ENCODE measurements at regions not wholly inside any gene's neighbourhood (a gene's known extent, or its start where the extent isn't known, plus 50 kb on each side); places are given as distances from the start of the nearest gene placed in this dataset.
"Not testable (repeated sequence)": the region's sequence is repeated elsewhere in the genome, so short reads cannot be mapped to it uniquely, and the experiment has no call there.

DNA sequence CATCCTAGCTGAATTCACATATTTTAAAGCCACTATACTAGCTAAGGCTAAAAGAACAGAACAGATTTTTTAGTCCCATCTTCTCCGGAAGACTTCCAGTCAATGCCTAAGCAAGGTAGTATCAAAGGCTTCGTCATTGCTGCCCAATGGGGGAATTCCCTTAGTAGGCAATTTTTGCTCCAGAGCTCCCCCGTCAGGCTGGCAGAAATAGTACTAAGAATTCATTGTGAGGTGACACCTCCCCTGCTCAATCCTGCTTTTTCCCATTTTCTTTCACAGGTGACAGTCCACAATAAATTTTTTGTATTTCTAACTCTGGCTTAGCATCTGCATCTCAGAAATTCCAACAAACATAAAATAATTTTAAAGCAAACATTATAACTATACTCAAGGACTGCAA is 52.8 kb upstream of the SRSF6 start:
- DNase-seq, result no peak

GRCh38 chr20:43400882-43401281 is 56.8 kb upstream of the SRSF6 start:
- DNase-seq, result not testable (repeated sequence)

GRCh38 chr20:43398676-43399324 is 58.9 kb upstream of the SRSF6 start:
- no peak for DNase-seq

GRCh38 chr20:43397147-43397546 is 60.5 kb upstream of the SRSF6 start:
- no peak for DNase-seq

DNA sequence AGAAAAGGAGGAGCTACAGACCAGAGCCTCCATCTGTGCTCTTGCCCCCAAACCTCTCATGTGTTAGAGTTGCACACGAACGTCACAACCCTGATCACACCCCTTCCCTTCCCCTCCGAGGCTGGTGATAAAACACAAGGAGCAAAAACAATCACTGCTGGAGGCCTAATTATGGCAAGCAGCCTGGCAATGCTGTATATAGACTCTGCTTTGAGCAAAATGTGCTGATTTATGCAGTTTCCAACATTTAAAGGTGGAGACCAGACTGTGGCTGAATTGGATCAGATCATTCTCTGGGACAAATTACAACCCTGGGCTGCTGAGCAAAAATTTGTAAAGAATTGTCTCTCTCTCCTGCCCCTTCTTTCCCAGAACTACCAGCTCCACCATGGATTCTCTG is 64.6 kb upstream of the SRSF6 start:
- DNase-seq, result no peak

DNA sequence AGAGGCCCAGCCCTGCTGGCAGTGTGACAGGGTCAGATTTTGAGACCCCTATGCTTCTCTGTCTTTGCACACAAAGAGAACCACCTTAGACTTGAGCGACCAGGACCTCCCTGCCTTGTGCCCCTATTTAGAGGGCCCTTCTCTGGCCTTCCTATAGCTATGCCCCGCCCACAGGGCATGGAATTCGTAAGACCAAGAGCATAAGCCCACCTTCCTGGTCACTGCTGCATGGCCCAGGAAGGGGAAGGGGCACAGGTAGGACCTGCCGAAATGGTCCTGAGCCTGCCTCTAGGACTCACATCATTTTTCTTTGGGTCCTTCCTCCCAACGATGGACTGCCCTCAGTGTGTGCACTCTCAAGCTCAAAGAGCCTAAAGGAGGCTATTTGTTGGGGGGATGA is 65.1 kb upstream of the SRSF6 start:
- no peak for DNase-seq

DNA sequence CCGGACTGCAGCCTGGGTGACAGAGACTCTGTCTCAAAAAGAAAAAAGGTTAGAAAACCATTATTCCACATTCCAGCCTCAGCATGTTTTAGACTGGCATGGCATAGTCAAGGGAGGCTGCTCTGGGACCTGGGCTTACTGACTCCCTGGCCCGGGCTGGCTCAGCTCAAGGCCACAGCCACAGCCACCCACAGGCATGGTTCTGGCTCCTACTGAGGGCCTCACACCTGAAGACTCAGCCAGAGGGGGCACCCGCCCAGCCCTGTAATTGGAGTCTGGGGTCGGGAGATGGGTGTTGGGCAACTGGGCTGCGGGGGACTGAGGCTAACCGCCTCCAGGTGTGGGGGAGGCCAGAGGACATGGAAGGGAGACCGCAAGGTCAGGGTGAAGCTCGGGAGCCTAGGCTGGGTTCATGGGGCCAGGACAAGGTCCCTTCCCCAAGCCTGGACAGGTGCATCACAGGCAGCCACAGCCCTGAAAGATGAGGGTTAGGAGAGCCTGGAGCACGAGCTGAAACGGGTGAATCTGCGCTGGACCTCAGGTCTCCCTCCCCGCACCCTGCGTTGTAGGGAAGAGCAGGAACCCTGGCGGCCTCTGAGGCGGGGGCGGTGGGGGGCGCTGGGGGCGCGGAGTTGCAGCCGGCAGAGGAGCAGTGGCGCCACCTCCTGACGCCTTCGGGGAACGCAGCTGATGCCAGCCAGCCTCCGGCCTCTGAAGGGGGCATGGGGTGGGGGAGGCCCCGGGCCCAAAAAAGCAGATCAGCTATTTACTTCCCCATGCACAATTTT is 67.7 kb upstream of the SRSF6 start:
- no peak for DNase-seq

- DNase-seq, result no peak
Measured at GRCh38 chr20:43389211-43389610, 68.5 kb upstream of the SRSF6 start.

DNA sequence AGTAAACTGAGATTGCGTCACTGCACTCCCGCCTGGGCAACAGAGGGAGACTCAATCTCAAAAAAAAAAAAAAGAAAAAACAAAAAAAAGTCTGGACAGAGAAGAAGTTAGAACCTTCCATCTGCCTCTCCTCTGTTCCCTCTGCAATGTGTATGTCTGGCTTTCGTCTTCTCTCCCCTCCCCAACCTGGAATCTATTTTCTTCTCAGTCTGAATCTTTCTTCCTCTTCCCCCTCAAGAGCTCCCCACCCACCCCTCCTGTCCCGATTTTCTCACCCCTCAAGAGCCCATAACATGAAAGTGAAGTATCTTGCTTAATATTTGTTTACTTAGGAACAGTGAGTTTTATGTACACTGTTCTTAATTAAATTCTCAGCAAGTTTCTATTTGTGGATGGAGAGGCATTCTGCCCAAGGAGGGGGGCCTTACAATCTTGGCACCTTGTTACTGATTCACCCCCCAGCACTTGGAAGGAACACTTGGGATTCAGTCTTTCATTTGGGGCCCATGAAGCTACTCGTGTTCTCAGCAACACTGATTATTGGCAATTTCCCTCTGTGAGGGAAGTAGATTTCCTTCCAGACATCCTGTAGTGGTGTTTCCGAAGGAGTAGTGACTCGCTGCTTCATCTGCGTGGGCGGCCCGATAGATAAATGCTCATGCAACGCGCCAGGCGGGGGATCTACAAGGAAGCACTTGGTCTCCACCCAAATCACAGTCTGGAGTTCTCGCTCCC is 69.3 kb upstream of the SRSF6 start:
- no peak for DNase-seq

- no peak for DNase-seq
Measured at GRCh38 chr20:43387737-43388136, 70.0 kb upstream of the SRSF6 start.

GRCh38 chr20:43386878-43387277 is 70.8 kb upstream of the SRSF6 start:
- DNase-seq, result peak; percentile 68

- DNase-seq, result no peak
Measured at GRCh38 chr20:43385914-43386313, 71.8 kb upstream of the SRSF6 start.

DNA sequence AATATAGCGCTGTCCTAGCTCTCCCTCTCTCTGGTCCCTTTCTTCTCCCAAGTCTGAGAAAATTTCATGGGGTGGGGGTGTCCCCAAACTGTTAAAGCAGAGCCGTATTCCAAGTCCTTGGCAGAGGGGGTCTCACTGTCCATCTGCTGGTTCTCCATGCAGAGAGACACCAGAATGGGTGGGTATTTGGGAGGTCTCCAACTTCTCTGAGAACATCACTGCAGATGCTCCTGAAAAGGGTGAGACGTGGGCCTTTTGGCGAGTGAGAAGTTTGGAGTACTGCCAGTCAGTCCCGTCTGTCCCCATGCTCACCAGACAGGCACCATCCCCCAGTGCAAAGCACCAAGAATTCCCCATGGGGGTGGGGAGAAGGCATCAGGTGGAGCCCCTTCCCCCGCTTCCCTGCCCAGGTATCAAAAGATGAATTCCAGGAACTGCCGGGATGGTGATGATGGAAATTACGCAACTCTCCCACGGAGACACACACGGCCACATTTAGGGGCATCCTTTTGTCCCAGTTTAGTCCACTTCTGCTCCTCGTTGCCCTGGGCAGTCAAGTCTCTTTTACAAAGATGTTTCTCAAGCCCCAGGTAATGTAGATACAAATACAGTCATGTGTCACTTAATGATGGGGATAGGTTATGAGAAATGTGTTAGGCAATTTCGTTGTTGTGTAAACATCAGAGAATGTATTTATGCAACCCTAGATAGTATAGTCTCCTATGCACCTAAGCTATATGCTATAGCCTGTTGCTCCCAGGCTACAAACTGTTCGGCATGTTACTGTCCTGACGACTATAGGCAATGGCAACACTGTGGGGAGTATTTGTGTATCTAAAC is 73.4 kb upstream of the SRSF6 start:
- DNase-seq, result no peak

- no peak for DNase-seq
Measured at GRCh38 chr20:43383026-43383795, 74.5 kb upstream of the SRSF6 start.

DNA sequence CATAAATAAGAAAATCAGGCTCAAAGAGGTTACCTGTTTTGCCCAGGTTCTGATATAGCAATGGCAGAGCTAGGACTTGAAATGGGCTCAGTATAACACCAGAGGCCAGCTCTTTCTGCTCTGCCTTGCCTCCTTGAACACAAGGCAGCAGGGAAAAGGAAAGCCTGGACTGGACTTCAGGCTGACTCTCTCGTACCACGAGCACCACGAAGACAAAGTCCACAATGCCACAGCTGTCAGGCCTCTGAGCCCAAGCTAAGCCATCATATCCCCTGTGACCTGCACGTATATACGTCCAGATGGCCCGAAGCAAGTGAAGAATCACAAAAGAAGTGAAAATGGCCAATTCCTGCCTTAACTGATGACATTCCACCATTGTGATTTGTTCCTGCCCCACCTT is 75.6 kb upstream of the SRSF6 start:
- not testable (repeated sequence) for DNase-seq

- DNase-seq, result not testable (repeated sequence)
Measured at GRCh38 chr20:43381533-43381932, 76.2 kb upstream of the SRSF6 start.

- DNase-seq, result no peak
Measured at GRCh38 chr20:43379239-43379917, 78.3 kb upstream of the SRSF6 start.

GRCh38 chr20:43376831-43377230 is 80.9 kb upstream of the SRSF6 start:
- no peak for DNase-seq

DNA sequence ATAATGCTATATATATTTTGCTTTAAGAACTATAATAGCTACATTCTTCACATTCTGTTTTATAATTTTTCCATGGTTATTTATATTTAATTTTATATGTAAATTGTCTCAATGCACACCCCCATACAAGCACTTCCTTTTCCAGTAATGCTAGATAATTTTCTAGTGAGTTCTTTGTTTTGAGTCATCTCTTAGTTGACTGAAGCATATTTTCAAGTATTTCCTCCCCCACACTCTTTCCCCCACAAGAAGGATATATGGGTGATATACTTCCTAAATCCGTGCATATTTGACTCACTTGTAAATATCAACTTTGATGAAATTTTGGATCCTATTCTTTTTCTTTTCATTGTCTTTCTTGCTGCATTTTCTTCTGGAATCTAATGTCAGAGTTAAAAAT is 82.1 kb upstream of the SRSF6 start:
- no peak for DNase-seq

- DNase-seq, result no peak
Measured at GRCh38 chr20:43372051-43372450, 85.6 kb upstream of the SRSF6 start.

DNA sequence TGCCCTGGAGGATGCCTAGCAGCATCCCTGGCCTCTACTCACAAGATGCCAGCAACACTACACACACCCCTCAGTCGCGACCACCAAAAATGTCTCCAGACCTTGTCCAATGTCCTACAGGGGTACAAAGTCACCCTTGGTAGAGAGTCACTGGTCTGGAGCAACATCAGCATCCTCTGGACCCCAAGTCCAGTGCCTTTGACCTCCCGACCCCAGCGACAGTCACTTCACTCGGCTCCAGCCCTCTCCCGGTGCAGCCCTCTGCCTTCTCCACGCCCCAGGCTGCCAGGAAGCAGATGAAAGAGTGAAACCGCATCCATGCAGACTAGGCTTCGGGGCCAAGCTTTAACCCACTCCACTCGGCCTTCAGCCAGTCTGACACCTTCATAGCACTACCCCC is 92.0 kb upstream of the SRSF6 start:
- no peak for DNase-seq

- no peak for DNase-seq
Measured at GRCh38 chr20:43364001-43364400, 93.7 kb upstream of the SRSF6 start.

Measured in MV-4-11 (cell line).